ENCODE measurements at regions not wholly inside any gene's neighbourhood (a gene's known extent, or its start where the extent isn't known, plus 50 kb on each side); places are given as distances from the start of the nearest gene placed in this dataset.

- Histone ChIP-seq H3K9me2 (replicated peaks; ENCODE audit: insufficient read depth, low read length) (no peaks in the 10 kb centered on the region), H3K79me2 (ENCODE audit: insufficient read depth, low read length) (no peaks in the 10 kb centered on the region), H3K4me2 (ENCODE audit: low read depth, low read length, poor library complexity, severe bottlenecking) (no peak overlapping the region), H3F3A (ENCODE audit: insufficient read depth) (no peaks in the 10 kb centered on the region), H3K27ac (ENCODE audit: low read depth, low read length) (no peak overlapping the region), H3K36me3 (ENCODE audit: low read length) (no peaks in the 10 kb centered on the region), H4K20me1 (ENCODE audit: low read depth, low read length) (no peaks in the 10 kb centered on the region), H3K9ac (ENCODE audit: low read length) (no peak overlapping the region), H3K4me3 (ENCODE audit: insufficient read depth, low read length, poor library complexity, severe bottlenecking) (no peak overlapping the region), H2AFZ (ENCODE audit: low read depth, low read length, severe bottlenecking) (no peak overlapping the region), H3K9me3 (ENCODE audit: insufficient read depth, low read length) (no peaks in the 10 kb centered on the region), H3K27me3 (ENCODE audit: low read length) (no peaks in the 10 kb centered on the region)
- TF ChIP-seq, protein P1, sequence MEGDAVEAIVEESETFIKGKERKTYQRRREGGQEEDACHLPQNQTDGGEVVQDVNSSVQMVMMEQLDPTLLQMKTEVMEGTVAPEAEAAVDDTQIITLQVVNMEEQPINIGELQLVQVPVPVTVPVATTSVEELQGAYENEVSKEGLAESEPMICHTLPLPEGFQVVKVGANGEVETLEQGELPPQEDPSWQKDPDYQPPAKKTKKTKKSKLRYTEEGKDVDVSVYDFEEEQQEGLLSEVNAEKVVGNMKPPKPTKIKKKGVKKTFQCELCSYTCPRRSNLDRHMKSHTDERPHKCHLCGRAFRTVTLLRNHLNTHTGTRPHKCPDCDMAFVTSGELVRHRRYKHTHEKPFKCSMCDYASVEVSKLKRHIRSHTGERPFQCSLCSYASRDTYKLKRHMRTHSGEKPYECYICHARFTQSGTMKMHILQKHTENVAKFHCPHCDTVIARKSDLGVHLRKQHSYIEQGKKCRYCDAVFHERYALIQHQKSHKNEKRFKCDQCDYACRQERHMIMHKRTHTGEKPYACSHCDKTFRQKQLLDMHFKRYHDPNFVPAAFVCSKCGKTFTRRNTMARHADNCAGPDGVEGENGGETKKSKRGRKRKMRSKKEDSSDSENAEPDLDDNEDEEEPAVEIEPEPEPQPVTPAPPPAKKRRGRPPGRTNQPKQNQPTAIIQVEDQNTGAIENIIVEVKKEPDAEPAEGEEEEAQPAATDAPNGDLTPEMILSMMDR (IDR thresholded peaks at IDR 0.05; ENCODE audit: insufficient read depth, low read length, poor library complexity, severe bottlenecking) = no peak
- TF ChIP-seq EZH2phosphoT487 (conservative IDR thresholded peaks at IDR 0.05; ENCODE audit: low read length) = no peak
Observed at GRCh38 chr2:59677158-59677557, 876.3 kb downstream of the BCL11A start.

- H3K9me3 ChIP-seq (ENCODE audit: insufficient read depth, low read length) = no peaks in the 10 kb centered on the region
- H3K4me3 ChIP-seq (ENCODE audit: insufficient read depth, low read length, poor library complexity, severe bottlenecking) = no peak overlapping the region
- H3K79me2 ChIP-seq (ENCODE audit: insufficient read depth, low read length) = no peaks in the 10 kb centered on the region
- H3K36me3 ChIP-seq (ENCODE audit: low read length) = no peaks in the 10 kb centered on the region
- no peaks in the 10 kb centered on the region for H3K9me2 ChIP-seq (replicated peaks; ENCODE audit: insufficient read depth, low read length)
- no peaks in the 10 kb centered on the region for H3F3A ChIP-seq (ENCODE audit: insufficient read depth)
- TF ChIP-seq, protein P1 (IDR thresholded peaks at IDR 0.05; ENCODE audit: insufficient read depth, low read length, poor library complexity, severe bottlenecking) = no peak
- TF ChIP-seq EZH2phosphoT487 (conservative IDR thresholded peaks at IDR 0.05; ENCODE audit: low read length) = no peak
- no peak overlapping the region for H3K27ac ChIP-seq (ENCODE audit: low read depth, low read length)
- no peak overlapping the region for H2AFZ ChIP-seq (ENCODE audit: low read depth, low read length, severe bottlenecking)
- H3K4me2 ChIP-seq (ENCODE audit: low read depth, low read length, poor library complexity, severe bottlenecking) = no peak overlapping the region
- H3K27me3 ChIP-seq (ENCODE audit: low read length) = no peaks in the 10 kb centered on the region
- no peak overlapping the region for H3K9ac ChIP-seq (ENCODE audit: low read length)
- H4K20me1 ChIP-seq (ENCODE audit: low read depth, low read length) = no peaks in the 10 kb centered on the region
Observed at GRCh38 chr2:59674100-59674499, 879.4 kb downstream of the BCL11A start.

- no peak overlapping the region for H3K4me2 ChIP-seq (ENCODE audit: low read depth, low read length, poor library complexity, severe bottlenecking)
- H3K79me2 ChIP-seq (ENCODE audit: insufficient read depth, low read length) = no peaks in the 10 kb centered on the region
- TF ChIP-seq EZH2phosphoT487 (conservative IDR thresholded peaks at IDR 0.05; ENCODE audit: low read length) = no peak
- TF ChIP-seq, protein P1 (IDR thresholded peaks at IDR 0.05; ENCODE audit: insufficient read depth, low read length, poor library complexity, severe bottlenecking) = no peak
- H3K9me3 ChIP-seq (ENCODE audit: insufficient read depth, low read length) = no peaks in the 10 kb centered on the region
- no peaks in the 10 kb centered on the region for H3F3A ChIP-seq (ENCODE audit: insufficient read depth)
- no peak overlapping the region for H3K9ac ChIP-seq (ENCODE audit: low read length)
- no peak overlapping the region for H2AFZ ChIP-seq (ENCODE audit: low read depth, low read length, severe bottlenecking)
- no peaks in the 10 kb centered on the region for H3K9me2 ChIP-seq (replicated peaks; ENCODE audit: insufficient read depth, low read length)
- H3K27ac ChIP-seq (ENCODE audit: low read depth, low read length) = no peak overlapping the region
- no peaks in the 10 kb centered on the region for H3K27me3 ChIP-seq (ENCODE audit: low read length)
- H3K36me3 ChIP-seq (ENCODE audit: low read length) = no peaks in the 10 kb centered on the region
- no peaks in the 10 kb centered on the region for H4K20me1 ChIP-seq (ENCODE audit: low read depth, low read length)
- H3K4me3 ChIP-seq (ENCODE audit: insufficient read depth, low read length, poor library complexity, severe bottlenecking) = no peak overlapping the region
Observed at GRCh38 chr2:59665021-59665420, 888.4 kb downstream of the BCL11A start.
